HG03060 (cell line): ENCODE measurements at regions not wholly inside any gene's neighbourhood (a gene's known extent, or its start where the extent isn't known, plus 50 kb on each side); places are given as distances from the start of the nearest gene placed in this dataset.

Experiments
- ATAC-seq: cut with Tn5 transposase; IDR thresholded peaks from one replicate; pipeline ENCODE4 v1.9.1; 2021; ENCODE audit warnings: low read depth, moderate number of reproducible peaks; ENCODE audit not compliant: unreplicated experiment

DNA sequence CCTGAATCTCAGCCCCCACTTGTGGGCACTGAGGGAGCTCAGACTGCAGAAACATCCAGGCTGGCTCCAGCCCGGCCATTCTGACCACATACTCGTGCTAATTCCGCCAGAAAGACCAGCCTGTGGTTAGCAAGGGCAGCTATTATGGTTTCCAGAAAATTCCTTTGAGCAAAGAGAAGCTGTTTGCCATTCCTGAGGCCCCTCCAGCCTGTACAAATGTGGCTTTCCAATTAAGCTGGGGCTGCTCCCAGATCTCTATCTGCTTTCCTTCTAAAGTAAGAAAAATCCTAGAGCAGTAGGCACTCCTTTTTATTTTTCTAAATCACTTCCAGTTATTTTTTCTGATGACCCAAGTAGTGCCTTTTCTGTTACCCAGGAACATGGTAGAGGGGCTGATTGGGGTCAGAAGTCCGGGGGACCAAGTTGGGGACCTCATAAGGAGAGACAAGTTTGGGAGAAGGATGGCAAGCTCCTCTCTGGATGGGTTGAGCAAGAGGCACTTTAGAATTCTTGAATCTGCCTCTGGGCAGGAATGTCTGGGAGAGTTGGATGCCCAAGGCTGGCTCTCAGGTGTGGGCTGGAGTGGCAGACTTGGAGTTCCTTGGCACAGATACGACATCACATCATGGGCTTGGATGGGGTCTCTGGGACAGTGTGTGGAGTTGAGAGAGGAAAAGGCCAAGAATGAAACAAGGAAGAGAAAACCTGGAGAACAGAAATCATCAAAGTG, 83.3 kb upstream of the TNRC6C start:
- ATAC-seq, result no peak

DNA sequence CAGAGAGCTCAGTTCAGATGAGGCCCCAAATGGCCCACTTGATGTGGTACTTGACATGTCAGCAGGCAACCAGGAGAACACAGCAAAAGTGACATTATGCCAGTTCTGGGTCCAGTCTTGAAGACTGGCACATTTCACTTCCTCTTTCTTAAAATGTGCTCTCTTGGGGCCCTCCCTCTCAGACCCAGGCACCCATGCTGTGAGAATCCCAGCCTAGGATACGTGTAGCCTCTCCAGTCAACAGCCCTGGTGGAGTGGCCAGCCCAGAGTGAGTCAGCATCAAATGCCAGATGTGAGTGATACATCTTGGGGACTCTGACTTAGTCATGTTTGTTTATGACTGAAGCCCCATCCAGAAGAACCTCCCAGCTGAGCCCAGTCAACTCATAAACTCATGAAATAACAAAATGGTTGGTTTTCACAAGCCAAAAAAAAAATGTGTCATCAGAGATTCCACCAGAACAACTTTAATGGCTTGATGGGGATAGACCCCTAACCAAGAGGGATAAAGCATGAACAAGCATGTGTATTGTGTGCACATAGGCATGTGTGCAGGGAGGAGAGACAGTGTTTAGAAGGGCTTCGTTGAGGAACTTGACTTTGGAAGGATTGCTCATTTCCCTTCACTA, 82.5 kb upstream of the TNRC6C start:
- ATAC-seq, result peak; percentile 70

DNA sequence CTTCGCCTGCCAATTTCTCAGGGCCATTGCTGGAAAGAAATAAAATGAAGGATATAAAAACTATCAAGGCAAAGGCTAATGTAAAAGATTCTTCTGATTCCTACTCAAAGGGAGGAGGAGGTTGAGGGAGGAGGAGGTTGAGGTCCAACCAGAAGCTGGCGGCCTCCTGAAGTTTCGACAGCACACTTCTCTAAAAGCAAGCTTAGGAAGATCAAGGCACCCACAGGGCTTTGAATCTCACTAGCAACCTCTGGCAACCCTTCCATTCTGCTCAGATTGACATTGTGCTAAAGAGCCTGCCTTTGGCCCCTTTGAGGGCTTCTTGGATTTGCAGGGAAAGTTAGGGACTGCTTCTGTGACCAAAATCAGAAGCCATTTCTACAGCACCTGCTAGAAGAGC, 81.5 kb upstream of the TNRC6C start:
- no peak for ATAC-seq

DNA sequence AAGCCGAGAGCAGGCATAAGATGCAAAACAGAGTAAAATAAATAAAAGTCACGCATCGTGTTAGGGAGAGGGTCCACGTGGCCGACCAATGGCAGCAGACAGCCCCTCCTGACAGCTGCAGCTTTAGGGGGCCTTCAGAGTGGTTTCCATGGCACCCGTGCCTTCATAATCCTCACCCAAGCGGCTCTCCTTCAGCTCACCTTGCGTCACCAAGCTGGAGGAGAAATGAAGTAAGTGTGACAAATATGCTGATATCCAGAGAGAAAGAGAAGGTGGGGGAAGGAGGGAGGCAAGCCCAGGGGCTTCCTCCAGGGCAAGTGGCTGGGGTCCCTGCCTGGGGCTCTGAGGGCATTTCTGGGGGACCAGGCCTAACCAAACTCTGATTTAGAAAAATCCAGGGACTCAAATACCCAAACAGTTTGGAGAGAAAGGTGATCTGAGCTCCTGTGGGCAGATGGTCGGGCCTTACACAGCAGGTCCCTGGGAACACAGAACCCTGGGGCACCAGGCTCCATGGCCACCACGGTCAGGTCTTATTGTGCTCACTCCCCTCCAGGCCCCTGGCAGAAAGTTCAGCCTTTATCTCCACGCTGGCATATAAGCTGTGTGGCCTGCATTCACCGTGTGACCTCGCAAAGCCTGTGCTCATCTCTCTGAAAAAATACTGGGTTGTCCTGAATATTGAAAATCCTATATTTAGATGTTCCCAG, 80.7 kb upstream of the TNRC6C start:
- ATAC-seq, result no peak

DNA sequence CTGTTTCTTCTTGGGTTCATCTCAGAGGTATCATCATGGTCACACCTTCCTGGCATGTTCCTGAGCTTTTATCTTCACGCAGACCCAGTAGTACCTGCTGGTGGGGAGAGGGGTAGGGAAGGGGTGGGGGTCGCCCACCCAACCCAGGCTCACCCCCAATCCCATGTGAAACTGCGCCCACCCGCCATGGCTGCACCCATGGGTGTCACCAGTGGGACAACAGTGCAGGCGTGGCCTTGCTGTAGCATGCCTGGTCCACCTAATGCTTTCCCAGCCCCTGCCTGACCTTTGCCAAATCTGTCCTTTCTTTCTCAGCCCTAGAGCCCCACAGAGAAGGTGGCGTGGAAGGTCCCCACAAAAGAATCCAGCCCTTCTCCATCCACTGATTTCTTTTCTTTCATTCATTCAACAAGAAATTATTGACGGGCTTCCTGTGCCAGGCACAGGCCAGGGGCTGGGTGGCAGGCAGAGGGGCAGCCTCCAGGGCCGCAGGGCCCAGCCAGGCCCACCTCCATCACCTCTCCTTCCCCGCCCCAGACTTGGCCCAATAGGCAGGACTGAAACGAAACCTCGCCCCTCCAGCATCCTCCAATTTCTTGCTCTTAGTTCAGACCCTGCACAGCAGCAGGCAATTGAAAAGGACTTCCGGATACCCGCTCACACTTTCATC, 79.1 kb upstream of the TNRC6C start:
- no peak for ATAC-seq

DNA sequence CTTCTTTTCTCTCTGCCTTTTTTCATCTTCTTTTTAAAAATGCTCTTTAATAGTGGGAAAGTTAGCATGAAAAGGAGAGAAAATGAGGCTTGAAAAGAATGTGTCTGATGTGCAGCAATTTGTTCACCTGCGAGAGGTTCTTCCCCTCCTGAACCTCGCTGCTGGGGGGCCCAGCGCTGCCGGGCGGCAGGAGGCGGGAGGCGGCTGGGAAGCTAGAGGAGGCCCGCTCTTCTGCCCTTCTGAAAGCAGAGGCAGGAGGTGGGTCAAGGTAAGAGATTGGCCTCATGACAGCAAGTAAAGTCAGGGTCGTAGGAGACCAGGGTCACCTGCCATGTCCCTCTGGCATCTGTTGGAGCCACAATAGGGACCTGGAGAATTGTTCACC, 78.6 kb upstream of the TNRC6C start:
- no peak for ATAC-seq

DNA sequence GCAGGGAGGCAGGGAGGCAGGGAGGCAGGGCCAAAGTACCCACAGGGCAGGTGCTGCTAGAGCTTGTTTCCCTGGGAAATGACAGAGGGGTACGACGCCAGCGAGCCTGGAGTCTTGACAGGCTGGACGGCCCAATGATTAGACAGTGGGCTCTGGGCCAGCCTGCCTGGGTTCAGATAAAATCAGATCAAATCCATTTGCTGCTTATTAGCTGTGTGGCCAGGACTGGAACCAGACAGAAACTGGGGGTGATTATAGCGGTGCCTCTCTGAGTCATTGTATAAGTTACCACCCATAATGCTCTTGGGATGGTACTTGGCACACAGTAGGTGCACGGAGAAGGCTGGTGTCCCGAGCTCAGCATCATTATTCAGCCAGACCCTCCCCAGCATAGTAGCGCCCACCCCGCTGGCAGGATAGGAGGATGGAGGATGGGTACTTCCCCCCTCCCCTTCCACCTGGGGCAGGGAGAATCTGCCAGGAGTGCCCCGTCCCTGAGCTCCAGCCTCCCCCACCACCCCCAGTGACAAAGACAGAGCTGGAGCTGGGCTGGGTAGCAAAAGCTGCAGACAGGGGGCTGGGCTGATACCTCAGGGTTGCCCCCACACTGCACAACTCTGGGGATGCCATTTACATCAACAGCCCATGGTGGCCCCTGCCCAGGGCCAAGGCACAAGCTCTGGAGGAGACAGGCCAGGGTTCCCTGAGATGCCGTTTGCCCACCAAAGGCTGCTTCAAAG, 77.6 kb upstream of the TNRC6C start:
- ATAC-seq, result no peak

DNA sequence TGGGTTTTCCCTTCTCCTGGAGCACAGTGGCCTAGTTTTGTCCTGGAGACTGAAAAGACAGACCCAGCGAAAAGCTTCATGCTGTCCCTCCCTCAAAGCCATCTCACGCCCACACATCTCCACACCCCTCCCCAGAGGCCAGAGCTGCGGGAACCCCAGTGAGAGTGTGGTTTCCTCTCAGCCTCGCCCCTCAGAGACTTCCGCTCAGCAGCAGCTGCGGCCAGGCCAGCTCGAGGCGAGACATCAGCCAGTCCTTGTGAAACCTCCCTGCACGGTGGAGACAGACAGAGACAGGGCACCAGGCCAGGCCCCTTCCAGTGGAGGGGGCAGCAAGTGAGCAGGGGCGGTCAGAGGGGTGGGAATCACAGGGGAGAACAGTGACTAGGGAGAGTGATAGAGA, 77.0 kb upstream of the TNRC6C start:
- peak; percentile 76 for ATAC-seq

DNA sequence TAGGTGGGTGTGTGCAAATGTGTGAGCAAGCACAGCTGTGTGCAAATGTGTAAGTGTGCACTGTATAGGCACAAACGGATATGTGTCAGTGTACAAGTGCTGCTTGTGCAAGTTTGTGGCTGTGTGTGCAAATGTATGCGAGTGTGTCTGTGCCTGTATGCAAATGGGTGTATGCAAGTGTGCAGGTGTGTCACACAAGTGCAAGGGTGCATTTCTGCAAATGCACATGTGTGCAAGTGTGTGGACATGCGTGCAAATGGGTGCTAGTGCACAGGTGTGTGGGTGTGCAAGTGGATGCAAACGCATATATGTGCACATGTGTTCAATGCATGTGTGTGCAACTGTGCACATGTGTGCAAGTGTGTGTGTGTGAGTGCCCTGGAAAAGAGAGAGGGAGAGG, 76.5 kb upstream of the TNRC6C start:
- no peak for ATAC-seq

DNA sequence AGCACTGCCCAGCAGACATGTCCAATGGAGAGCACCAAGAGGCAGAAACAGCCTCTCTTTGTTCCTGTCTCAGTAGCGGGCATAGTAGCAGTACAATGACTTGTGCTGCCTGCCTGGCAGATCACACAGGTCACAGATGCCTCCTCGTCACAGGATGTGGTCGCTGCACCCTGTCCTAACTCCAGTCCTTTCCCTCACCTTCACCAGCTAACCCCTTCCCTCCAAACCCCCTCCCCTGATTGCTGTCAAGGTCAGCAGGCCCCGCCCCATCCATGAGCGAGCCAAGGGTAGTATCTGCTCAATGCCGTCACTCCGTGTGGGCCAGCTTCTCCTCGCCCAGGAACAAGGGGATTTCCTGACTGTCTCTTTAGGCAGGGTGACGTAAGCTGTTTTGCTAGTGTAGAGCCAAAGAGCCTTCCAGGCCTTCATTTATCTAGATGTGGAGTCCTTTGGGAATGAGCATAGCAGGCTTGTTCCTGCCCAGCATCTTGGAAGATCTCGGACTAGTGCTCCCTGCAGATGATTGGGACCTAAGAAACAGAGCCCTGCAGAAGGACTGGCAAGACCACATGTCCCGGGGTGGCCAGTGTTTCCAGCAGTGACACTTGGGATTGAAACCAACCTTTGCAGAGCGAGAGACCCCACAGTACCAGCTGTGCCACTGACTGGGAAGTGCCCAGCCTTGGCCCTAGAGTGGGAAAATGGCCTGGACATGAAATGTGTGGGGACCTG, 75.9 kb upstream of the TNRC6C start:
- no peak for ATAC-seq

DNA sequence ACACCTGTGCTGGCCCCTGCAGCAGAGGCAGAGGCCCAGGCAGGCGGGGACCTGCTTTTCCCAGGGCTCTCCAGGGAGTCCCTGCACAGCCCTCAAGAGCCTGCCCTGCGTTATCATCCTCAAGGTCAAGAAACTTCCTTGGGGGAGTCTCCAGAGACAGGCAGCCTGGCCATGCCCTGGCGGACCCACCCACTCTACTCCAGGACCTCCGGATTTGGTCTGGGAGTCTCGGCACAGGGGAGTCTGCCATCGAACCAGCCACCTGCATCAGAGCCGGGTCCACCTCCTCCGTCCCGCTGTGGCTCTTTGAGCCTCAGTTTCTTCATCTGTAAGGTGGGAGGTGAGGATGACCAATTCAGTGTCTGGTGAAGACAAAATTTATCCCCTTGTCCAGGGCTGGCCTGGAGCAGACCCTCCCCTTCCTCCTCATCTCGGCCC, 75.3 kb upstream of the TNRC6C start:
- ATAC-seq, result no peak

DNA sequence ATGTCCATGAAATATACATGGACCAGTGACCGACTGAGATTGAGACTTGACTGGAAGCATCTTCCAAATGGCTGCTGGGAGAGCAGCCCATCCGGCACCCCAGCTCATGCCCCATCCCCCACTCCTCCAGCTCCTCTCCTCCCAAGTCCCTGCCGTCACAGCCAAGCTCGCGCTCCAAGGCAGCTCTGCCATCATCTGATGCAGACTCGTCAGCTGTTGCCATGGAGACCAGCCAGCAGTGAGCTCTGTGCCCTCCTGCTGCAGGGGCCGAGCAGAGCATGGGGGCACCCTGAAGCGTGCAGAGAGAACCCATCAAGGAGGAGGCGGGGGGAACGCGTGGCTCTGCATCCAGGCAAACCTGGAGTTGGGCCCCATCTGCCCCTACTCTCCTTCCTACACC, 74.5 kb upstream of the TNRC6C start:
- ATAC-seq, result no peak

DNA sequence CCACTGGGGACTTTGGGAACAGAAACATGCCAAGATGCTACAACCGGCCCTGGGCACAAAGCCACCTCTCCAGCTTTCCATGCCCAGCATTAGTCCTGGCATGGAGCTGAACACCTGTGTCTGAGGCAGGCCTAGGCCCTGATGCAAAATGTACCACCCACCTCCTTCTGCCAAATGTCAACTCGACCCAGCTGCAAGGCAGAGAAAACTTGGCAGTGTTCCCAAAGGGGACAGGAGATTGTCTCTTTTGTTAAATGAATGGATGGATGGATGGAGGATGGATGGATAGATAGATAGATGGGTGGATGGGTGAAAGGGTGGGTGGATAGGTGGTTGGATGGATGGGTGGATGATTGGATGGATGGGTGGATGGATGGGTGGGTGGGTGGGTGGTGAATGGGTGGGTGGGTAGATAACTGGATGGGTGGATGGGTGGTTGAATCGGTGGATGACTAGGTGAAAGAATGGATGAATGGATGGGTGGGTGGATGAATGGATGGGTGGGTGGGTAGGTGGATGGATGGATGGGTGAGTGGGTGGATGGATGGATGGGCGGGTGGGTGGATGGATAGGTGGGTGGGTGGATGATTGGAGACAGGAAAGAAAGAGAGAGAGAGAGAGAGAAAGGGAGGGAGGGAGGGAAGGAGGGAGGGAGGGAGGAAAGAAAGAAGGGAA, 73.4 kb upstream of the TNRC6C start:
- no peak for ATAC-seq

DNA sequence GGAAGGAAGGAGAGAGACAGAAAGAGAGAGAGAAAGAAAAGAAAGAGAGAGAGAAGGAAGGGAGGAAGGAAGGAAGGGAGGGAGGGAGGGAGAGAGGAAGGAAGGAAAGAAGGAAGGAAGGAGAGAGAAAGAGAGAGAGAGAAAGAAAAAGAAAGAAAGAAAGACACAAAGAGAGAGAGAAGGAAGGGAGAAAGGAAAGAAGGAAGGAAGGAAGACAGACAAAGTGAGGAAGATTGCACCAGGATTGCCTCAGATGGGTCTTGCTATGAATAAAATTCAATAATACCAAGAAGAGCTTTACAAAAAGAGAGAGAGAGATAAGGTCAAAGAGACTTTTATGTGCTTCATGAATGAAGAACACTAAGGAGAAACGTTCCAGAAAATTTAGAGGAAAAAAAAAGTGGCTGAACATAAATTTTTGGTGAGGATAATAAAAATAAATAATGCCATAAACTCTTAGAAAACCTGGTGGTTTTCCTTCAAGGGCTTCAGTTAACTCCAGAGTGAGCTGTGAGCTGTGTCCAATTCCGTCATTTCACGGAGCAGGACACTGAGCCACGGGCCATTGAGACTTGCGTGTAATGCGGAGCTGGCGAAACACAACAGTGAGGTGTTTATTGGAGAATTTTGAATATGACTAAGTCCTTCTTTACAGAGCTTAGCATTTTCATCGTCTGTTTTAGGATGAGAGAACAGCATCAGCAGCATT, 72.7 kb upstream of the TNRC6C start:
- no peak for ATAC-seq

DNA sequence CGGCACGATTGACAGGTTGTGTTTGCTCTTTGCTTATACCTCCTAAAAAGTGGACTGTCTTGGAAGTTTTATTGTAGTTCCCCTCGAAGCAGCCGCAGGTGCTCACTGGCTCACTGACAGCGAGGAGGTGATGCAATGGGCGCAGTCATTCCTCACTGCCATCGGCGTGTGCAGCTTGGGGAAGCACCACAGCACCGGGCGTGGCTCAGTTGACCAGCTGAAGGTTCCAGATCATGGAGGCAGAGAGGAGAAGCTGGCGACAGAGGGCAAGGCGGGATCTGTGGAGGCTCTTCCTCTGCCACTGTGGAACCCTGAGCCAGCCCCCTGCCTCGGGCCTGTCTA, 72.1 kb upstream of the TNRC6C start:
- ATAC-seq, result no peak

DNA sequence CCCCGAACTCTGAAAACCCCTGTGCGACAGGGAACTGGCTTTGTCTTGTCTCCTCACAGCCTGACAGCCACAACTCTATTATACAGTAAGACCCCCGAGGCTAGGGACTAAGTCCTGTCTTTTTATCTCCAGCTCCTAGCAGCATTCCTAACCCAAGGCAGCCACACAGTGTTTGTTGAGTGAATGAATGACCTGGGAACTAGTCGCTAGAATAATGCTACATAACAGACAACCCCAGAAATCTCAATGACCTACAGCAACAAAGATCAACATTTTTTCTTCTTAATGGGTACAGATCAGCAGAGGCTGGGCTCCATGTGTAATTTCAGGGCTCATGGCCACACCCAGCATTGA, 71.4 kb upstream of the TNRC6C start:
- ATAC-seq, result no peak

DNA sequence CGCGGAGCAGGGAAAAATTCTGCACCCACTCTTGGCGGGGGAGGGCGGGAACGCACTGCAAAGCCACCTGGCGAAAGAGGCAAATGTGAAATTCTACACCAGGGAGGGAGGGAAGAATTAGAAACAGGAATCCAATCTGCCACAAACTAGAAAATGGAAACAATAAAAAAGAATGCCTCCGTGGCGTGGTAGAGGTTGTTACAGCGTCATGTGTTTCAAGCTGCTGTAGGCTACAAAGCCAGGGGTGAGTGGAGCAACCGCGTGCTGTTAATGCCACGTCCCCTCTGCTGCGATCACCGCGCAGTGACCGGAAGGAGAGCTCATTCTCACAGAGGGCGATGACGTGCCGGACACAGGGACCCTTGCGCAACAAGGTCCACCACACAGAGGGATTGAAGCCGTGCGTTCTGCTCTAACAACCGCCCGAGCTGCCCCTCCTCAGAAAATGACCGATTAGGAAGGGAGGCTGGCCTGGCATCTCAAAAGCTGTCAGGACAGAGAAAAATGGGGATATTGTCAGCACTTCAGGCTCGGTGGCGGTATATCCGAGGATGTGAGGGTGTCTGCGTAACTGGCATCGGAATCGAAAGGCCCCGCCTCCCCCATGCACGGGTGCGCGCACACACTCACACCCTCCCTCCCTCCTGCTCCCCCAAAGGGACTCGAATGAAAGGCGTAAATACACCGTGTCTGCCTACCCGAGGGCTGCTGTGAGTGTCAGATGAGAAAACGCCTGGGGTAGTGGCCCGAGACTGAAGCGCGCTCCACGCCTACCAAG, 70.8 kb upstream of the TNRC6C start:
- no peak for ATAC-seq
